Endothelial cell of umbilical vein (primary cell): ENCODE measurements at regions not wholly inside any gene's neighbourhood (a gene's known extent, or its start where the extent isn't known, plus 50 kb on each side); places are given as distances from the start of the nearest gene placed in this dataset.

Experiments used
- BruUV-seq: library from RNA; stranded (reverse); fragments of 400-500 nt; replicated peaks from 2 replicates; lab custom pipeline; 2021; lab: Mats Ljungman, UMichigan
- CTCF ChIA-PET: fragments of 300-600, 350-600 bp; sonication (Branson Sonifier 250); formaldehyde crosslinking; loops from one replicate; lab custom pipeline; 2021; ENCODE audit warnings: antibody characterized with exemption, inconsistent platforms; lab: Charles Lee
- POLR2A ChIA-PET: fragments of 300-600, 350-600 bp; sonication (Branson Sonifier 250); formaldehyde crosslinking; loops from one replicate; lab custom pipeline; 2021; ENCODE audit warnings: antibody characterized with exemption, inconsistent platforms; lab: Charles Lee
- DNase-seq: peaks from one replicate; pipeline ENCODE4 v3.0.0-alpha.2; 2011; ENCODE audit warnings: low read depth, low spot score
- FAIRE-seq: peaks from 2 replicates; lab custom pipeline; 2011; peaks lifted over from hg19 to GRCh38; lab: Jason Lieb, UNC
- H2AFZ ChIP-seq: 2 replicates; pipeline ENCODE4 v1.6.0; 2012; ENCODE audit warnings: low read depth, low read length, control low read depth, inconsistent platforms
- H3K27ac ChIP-seq: 2 replicates; pipeline ENCODE4 v1.5.1; 2011; ENCODE audit warnings: low read depth, mild to moderate bottlenecking, control low read depth, low read length, moderate library complexity; ENCODE audit not compliant: insufficient read depth
- H3K27me3 ChIP-seq, 2 experiments: 2 replicates each; pipeline versions ENCODE4 v1.6.0 to v1.6.1; 2011; ENCODE audit warnings: low read length in 2 of 2, mixed read lengths in 1 of 2; ENCODE audit not compliant: control insufficient read depth in 2 of 2, insufficient read depth in 2 of 2
- H3K36me3 ChIP-seq, 2 experiments: 2 replicates in 1 of 2; 3 replicates in 1 of 2; pipeline ENCODE4 v1.5.1; 2011; ENCODE audit warnings: low read length in 2 of 2, mild to moderate bottlenecking in 1 of 2, moderate library complexity in 1 of 2; ENCODE audit not compliant: control insufficient read depth in 2 of 2, insufficient read depth in 2 of 2; ENCODE audit errors: extremely low read depth in 1 of 2
- H3K4me1 ChIP-seq: 3 replicates; pipeline ENCODE4 v1.5.1; 2011; ENCODE audit warnings: mild to moderate bottlenecking, low read length; ENCODE audit not compliant: control insufficient read depth, insufficient read depth; ENCODE audit errors: extremely low read depth
- H3K4me2 ChIP-seq: 2 replicates; pipeline ENCODE4 v1.6.1; 2011; ENCODE audit warnings: low read length, control low read depth, mixed read lengths; ENCODE audit not compliant: insufficient read depth
- H3K4me3 ChIP-seq, 3 experiments: fragments of 200-600 bp in 1 of 3; sonication (generic), shearing (Covaris generic) in 1 of 3; replicated peaks in 1 of 3; 2 replicates each; pipeline ENCODE4 v1.5.1; 2011 to 2016; ENCODE audit warnings: control low read depth in 3 of 3, low read length in 3 of 3, mild to moderate bottlenecking in 2 of 3, inconsistent platforms in 1 of 3, low read depth in 1 of 3, moderate library complexity in 1 of 3; ENCODE audit not compliant: insufficient read depth in 1 of 3
- H3K79me2 ChIP-seq: 2 replicates; pipeline ENCODE4 v1.6.0; 2012; ENCODE audit warnings: low read length, inconsistent platforms; ENCODE audit not compliant: control insufficient read depth, insufficient read depth
- H3K9ac ChIP-seq: replicated peaks from 2 replicates; pipeline ENCODE3; 2011; ENCODE audit warnings: low read length, control low read depth; ENCODE audit not compliant: insufficient read depth; ENCODE audit errors: extremely low read depth
- H3K9me1 ChIP-seq: replicated peaks from 3 replicates; pipeline ENCODE4 v1.6.0; 2011; ENCODE audit warnings: mild to moderate bottlenecking, low read length; ENCODE audit not compliant: control insufficient read depth, insufficient read depth; ENCODE audit errors: extremely low read depth
- H3K9me3 ChIP-seq: replicated peaks from 2 replicates; pipeline ENCODE4 v1.5.1; 2012; ENCODE audit warnings: low read length, inconsistent platforms; ENCODE audit not compliant: control insufficient read depth, insufficient read depth
- H4K20me1 ChIP-seq: replicated peaks from 2 replicates; pipeline ENCODE3; 2011; ENCODE audit warnings: mild to moderate bottlenecking, low read length; ENCODE audit not compliant: control insufficient read depth, insufficient read depth; ENCODE audit errors: extremely low read depth
- EZH2 ChIP-seq: IDR thresholded peaks from 2 replicates; pipeline ENCODE4 v1.6.1; 2012; ENCODE audit warnings: borderline replicate concordance, low read depth, mild to moderate bottlenecking, moderate library complexity, low read length, inconsistent platforms; ENCODE audit not compliant: severe bottlenecking
- FOS ChIP-seq: IDR thresholded peaks from 2 replicates; pipeline ENCODE4 v1.6.1; 2011; ENCODE audit warnings: mild to moderate bottlenecking, low read length, moderate library complexity, borderline replicate concordance; ENCODE audit not compliant: insufficient read depth
- GATA2 ChIP-seq: IDR thresholded peaks from 2 replicates; pipeline ENCODE4 v1.7.0; 2011; ENCODE audit warnings: low read depth, mild to moderate bottlenecking, moderate library complexity, mixed read lengths, low read length; ENCODE audit not compliant: insufficient read length, insufficient read depth
- JUN ChIP-seq: IDR thresholded peaks from 2 replicates; pipeline ENCODE4 v1.6.1; 2011; ENCODE audit warnings: borderline replicate concordance, low read depth; ENCODE audit not compliant: insufficient read length, insufficient read depth
- MYC ChIP-seq: IDR thresholded peaks from one replicate; pipeline ENCODE4 v1.6.1; 2011; ENCODE audit warnings: mild to moderate bottlenecking, low read depth, low read length
- POLR2A ChIP-seq: IDR thresholded peaks from 2 replicates; pipeline ENCODE4 v1.6.1; 2012; ENCODE audit warnings: low read depth, mild to moderate bottlenecking, control low read depth, low read length
- POLR2AphosphoS5 ChIP-seq: IDR thresholded peaks from 2 replicates; pipeline ENCODE4 v1.6.1; 2012; ENCODE audit warnings: low read depth, mild to moderate bottlenecking, control low read depth, low read length, moderate library complexity; ENCODE audit not compliant: insufficient read depth
- dilution Hi-C: fragments of 300-500 bp; cut with MboI; formaldehyde crosslinking; loops from one replicate; pipeline ENCODE4 v1.15.0; 2019; ENCODE audit warnings: low sequenced_read_pairs; ENCODE audit not compliant: extremely low pct_ligation_motif_present
- intact Hi-C: fragments of 100-400 bp; cut with micrococcal nuclease; formaldehyde crosslinking; loops from one replicate; pipeline ENCODE4 v1.10.0; 2022
- TF ChIP-seq, protein P1 (sequence below), 2 donors: IDR thresholded peaks; 1 replicate in 1 of 2; 2 replicates in 1 of 2; pipeline ENCODE4 v1.5.1; 2011; ENCODE audit warnings: low read length in 2 of 2, mild to moderate bottlenecking in 2 of 2, moderate library complexity in 2 of 2, control low read depth in 1 of 2, inconsistent platforms in 1 of 2, low read depth in 1 of 2; ENCODE audit not compliant: insufficient read depth in 1 of 2; ENCODE audit errors: extremely low read depth in 1 of 2
- TF ChIP-seq, protein P2 (sequence below): IDR thresholded peaks from 2 replicates; pipeline ENCODE4 v1.6.1; 2011; ENCODE audit not compliant: insufficient read depth, insufficient read length

DNA sequence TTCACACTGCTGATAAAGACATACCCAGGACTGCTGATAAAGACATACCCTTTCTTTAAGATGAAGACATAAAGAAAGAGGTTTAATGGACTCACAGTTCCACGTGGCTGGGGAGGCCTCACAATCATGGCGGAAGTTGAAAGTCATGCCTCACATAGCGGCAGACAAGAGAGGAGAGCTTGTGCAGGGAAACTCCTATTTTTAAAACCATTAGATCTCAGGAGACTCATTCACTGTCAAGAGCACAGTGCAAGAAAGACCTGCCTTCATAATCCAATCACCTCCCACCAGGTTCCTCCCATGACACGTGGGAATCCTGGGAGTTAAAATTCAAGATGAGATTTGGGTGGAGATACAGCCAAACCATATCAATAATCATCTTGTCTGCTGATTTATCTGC, 278.1 kb downstream of the SLC6A15 start:
- intact Hi-C loops, result no loop called here

More for the DNA sequence above, 278.1 kb downstream of the SLC6A15 start:
- no peaks in the 10 kb centered on the region for H3K27me3 ChIP-seq
- H3K36me3 ChIP-seq, result no peaks in the 10 kb centered on the region
- no peaks in the 10 kb centered on the region for H3K9me1 ChIP-seq
- no peak overlapping the region for H3K4me2 ChIP-seq
- BruUV-seq, result no TSS peak
- no peaks in the 10 kb centered on the region for H3K79me2 ChIP-seq
- H4K20me1 ChIP-seq, result no peaks in the 10 kb centered on the region
- no peak overlapping the region for H3K4me3 ChIP-seq
- FAIRE-seq (no peak), DNase-seq (no peak)
- dilution Hi-C loops, result no loop called here
- H3K27ac ChIP-seq, result no peak overlapping the region
- no peaks in the 10 kb centered on the region for H3K4me1 ChIP-seq
- POLR2A ChIA-PET, result no interaction called here
- H3K9me3 ChIP-seq, result no peaks in the 10 kb centered on the region
- CTCF ChIA-PET, result interaction anchor here (1.5 kb wide), 1 partner anchor 9 kb away, joined by 3 read pairs; no protein-coding TSS in a partner anchor
- TF ChIP-seq JUN, result no peak
- TF ChIP-seq MYC, result no peak
- TF ChIP-seq GATA2, result no peak
- TF ChIP-seq, protein P1, sequence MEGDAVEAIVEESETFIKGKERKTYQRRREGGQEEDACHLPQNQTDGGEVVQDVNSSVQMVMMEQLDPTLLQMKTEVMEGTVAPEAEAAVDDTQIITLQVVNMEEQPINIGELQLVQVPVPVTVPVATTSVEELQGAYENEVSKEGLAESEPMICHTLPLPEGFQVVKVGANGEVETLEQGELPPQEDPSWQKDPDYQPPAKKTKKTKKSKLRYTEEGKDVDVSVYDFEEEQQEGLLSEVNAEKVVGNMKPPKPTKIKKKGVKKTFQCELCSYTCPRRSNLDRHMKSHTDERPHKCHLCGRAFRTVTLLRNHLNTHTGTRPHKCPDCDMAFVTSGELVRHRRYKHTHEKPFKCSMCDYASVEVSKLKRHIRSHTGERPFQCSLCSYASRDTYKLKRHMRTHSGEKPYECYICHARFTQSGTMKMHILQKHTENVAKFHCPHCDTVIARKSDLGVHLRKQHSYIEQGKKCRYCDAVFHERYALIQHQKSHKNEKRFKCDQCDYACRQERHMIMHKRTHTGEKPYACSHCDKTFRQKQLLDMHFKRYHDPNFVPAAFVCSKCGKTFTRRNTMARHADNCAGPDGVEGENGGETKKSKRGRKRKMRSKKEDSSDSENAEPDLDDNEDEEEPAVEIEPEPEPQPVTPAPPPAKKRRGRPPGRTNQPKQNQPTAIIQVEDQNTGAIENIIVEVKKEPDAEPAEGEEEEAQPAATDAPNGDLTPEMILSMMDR (IDR thresholded peaks at IDR 0.05; ENCODE audit: extremely low read depth in 1 of 2, insufficient read depth in 1 of 2, low read depth in 1 of 2, low read length in 2 of 2), result no peak
- TF ChIP-seq EZH2, result no peak
- no peak for TF ChIP-seq POLR2A
- no peak for TF ChIP-seq POLR2AphosphoS5
- TF ChIP-seq, protein P2, sequence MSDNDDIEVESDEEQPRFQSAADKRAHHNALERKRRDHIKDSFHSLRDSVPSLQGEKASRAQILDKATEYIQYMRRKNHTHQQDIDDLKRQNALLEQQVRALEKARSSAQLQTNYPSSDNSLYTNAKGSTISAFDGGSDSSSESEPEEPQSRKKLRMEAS, result no peak
- no peak for TF ChIP-seq FOS
- no peak overlapping the region for H2AFZ ChIP-seq
- H3K9ac ChIP-seq, result no peak overlapping the region
